Sigmoid colon (tissue), 4 donors: ENCODE measurements at regions not wholly inside any gene's neighbourhood (a gene's known extent, or its start where the extent isn't known, plus 50 kb on each side); places are given as distances from the start of the nearest gene placed in this dataset.

Experiments used
- EP300 ChIP-seq, 4 donors: sonication (generic); formaldehyde crosslinking; IDR thresholded peaks; one replicate each; pipeline ENCODE4 v1.6.1; 2017; ENCODE audit warnings: antibody characterized with exemption in 4 of 4
- POLR2A ChIP-seq, 2 donors: fragments of 450-650 bp; IDR thresholded peaks; one replicate each; pipeline ENCODE4 v1.6.1; 2016; ENCODE audit warnings: antibody characterized with exemption in 2 of 2, mild to moderate bottlenecking in 2 of 2, moderate library complexity in 2 of 2
- POLR2AphosphoS5 ChIP-seq, 4 donors: sonication (generic); formaldehyde crosslinking; IDR thresholded peaks; one replicate each; pipeline ENCODE4 v1.6.1; 2017; ENCODE audit warnings: antibody characterized with exemption in 4 of 4
- TF ChIP-seq, protein P1 (sequence below), 4 experiments: fragments of 450-650 bp in 3 of 4; fragments of 200-600 bp in 1 of 4; IDR thresholded peaks; one replicate each; pipeline ENCODE4 v1.5.1; 2016 to 2019; ENCODE audit warnings: antibody characterized with exemption in 4 of 4, mild to moderate bottlenecking in 3 of 4, moderate library complexity in 2 of 4

DNA sequence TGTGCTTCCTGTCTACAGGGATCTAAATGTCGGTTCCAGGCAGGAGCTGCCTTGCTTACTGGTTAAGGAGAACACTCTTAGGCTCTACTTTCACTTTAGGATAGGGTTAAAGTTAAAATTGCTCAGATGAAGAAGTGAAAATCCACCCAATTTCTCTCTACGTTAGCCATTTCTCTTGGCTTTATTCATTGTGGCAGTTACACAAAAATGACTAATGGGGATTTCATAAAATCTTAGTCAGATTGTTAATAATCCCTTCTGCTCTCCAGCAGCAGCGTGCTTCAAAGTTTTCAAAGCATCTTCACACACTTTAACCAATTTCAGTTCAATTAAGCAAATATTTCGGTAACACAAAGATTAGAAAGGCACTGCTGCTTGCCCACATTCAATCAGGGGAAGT, 58.4 kb upstream of the RCN1 start:
- TF ChIP-seq, protein P1, sequence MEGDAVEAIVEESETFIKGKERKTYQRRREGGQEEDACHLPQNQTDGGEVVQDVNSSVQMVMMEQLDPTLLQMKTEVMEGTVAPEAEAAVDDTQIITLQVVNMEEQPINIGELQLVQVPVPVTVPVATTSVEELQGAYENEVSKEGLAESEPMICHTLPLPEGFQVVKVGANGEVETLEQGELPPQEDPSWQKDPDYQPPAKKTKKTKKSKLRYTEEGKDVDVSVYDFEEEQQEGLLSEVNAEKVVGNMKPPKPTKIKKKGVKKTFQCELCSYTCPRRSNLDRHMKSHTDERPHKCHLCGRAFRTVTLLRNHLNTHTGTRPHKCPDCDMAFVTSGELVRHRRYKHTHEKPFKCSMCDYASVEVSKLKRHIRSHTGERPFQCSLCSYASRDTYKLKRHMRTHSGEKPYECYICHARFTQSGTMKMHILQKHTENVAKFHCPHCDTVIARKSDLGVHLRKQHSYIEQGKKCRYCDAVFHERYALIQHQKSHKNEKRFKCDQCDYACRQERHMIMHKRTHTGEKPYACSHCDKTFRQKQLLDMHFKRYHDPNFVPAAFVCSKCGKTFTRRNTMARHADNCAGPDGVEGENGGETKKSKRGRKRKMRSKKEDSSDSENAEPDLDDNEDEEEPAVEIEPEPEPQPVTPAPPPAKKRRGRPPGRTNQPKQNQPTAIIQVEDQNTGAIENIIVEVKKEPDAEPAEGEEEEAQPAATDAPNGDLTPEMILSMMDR (IDR thresholded peaks at IDR 0.05) = no peak
- no peak for TF ChIP-seq EP300 (IDR thresholded peaks at IDR 0.05)
- TF ChIP-seq POLR2A (IDR thresholded peaks at IDR 0.05) = no peak
- no peak for TF ChIP-seq POLR2AphosphoS5 (IDR thresholded peaks at IDR 0.05)
